Endodermal cell (in vitro differentiated cells): ENCODE measurements at regions not wholly inside any gene's neighbourhood (a gene's known extent, or its start where the extent isn't known, plus 50 kb on each side); places are given as distances from the start of the nearest gene placed in this dataset.

Experiments
- DNase-seq: peaks from one replicate; pipeline ENCODE4 v3.0.0-alpha.2; 2017
- H3K27ac ChIP-seq: 2 replicates; pipeline ENCODE4 v1.5.1; 2013; ENCODE audit warnings: mild to moderate bottlenecking, low read depth, low read length, moderate library complexity
- H3K27me3 ChIP-seq: 2 replicates; pipeline ENCODE4 v1.6.1; 2013; ENCODE audit warnings: mild to moderate bottlenecking, low read length, moderate library complexity; ENCODE audit not compliant: insufficient read depth, control insufficient read depth, poor library complexity, severe bottlenecking
- H3K36me3 ChIP-seq: 2 replicates; pipeline ENCODE4 v1.7.0; 2013; ENCODE audit warnings: mild to moderate bottlenecking, low read length, moderate library complexity; ENCODE audit not compliant: control insufficient read depth, insufficient read depth
- H3K4me1 ChIP-seq: one replicate; pipeline ENCODE4 v1.7.0; 2013; ENCODE audit warnings: low read length; ENCODE audit not compliant: control insufficient read depth, insufficient read depth
- H3K4me3 ChIP-seq: 2 replicates; pipeline ENCODE4 v1.5.1; 2013; ENCODE audit warnings: mild to moderate bottlenecking, low read length, moderate library complexity
- H3K9ac ChIP-seq: 2 replicates; pipeline ENCODE4 v1.6.1; 2013; ENCODE audit warnings: mild to moderate bottlenecking, low read length, moderate library complexity; ENCODE audit not compliant: poor library complexity, severe bottlenecking; ENCODE audit errors: extremely low read depth
- H3K9me3 ChIP-seq: 2 replicates; pipeline ENCODE4 v1.6.1; 2013; ENCODE audit warnings: mild to moderate bottlenecking, low read length, moderate library complexity; ENCODE audit not compliant: control insufficient read depth
- H3K27ac Mint-ChIP-seq: 2 replicates; pipeline ENCODE4 v1.8.0; 2020; ENCODE audit warnings: mixed read lengths
- H3K27me3 Mint-ChIP-seq: 2 replicates; pipeline ENCODE4 v1.8.0; 2021; ENCODE audit warnings: mild to moderate bottlenecking, mixed read lengths; ENCODE audit not compliant: insufficient read depth
- H3K36me3 Mint-ChIP-seq: 2 replicates; pipeline ENCODE4 v1.8.0; 2020; ENCODE audit warnings: low read depth, mixed read lengths
- H3K4me1 Mint-ChIP-seq: 2 replicates; pipeline ENCODE4 v1.8.0; 2020; ENCODE audit warnings: mixed read lengths
- H3K4me3 Mint-ChIP-seq: 2 replicates; pipeline ENCODE4 v1.8.0; 2020; ENCODE audit warnings: mild to moderate bottlenecking, moderate library complexity, mixed read lengths
- H3K9me3 Mint-ChIP-seq: 2 replicates; pipeline ENCODE4 v1.8.0; 2020; ENCODE audit warnings: mild to moderate bottlenecking, mixed read lengths
- WGBS, 2 experiments: methylation state at CpG; one replicate each; pipeline versions ENCODE4 v1.1.5 to v1.1.7; 2013; ENCODE audit warnings: missing lambda C conversion rate in 2 of 2, mixed read lengths in 1 of 2; ENCODE audit not compliant: insufficient coverage in 1 of 2, insufficient read length in 1 of 2; 5-methylcytosine and 5-hydroxymethylcytosine counted together
- TF ChIP-seq, protein P1 (sequence below): fragments of 200-600 bp; sonication (generic); conservative IDR thresholded peaks from 2 replicates; pipeline ENCODE4 v1.5.0; 2021; ENCODE audit warnings: antibody characterized with exemption, mild to moderate bottlenecking

DNA sequence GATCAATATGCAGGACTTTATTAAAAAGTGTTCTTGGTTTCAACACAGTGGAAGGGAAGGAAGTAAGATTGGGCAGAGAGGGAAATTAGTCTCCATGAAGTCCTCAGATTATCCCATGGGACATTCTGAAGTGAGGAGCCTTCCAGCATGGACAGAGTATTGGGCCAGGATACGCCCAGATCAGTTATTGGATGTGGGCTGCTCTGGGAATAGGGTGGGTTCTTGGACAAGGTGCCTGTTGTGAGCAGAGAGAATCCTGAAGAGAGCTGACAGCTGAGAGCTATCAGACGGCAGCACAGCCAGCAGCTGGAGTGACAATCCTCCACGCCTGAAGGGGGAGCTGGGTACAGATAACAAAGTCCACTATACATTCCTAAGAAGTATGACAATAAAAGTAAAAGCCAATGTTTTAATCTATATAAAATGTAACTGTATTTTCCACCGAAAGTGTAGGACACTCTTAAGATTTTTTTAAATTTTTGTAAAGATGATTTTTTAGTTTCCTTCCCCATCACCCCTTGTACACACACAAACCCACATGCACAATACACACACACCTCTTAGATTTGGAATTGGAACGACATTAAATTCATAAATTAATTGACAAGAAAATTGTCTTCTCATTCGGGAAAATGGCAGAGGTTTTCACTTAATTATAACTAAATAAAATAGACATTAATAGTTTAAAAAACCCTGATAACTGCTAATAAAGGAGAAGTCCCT, 107.8 kb downstream of the FBXO5 start:
- Histone ChIP-seq H3K4me3 (no peak overlapping the region), H3K36me3 (no peaks in the 10 kb centered on the region), H3K27ac (no peak overlapping the region), H3K4me1 (no peaks in the 10 kb centered on the region), H3K27me3 (no peaks in the 10 kb centered on the region), H3K9me3 (no peaks in the 10 kb centered on the region), H3K9ac (no peak overlapping the region)
- Mint-ChIP-seq H3K27ac (no peak overlapping the region), H3K4me1 (no peaks in the 10 kb centered on the region), H3K36me3 (no peaks in the 10 kb centered on the region), H3K27me3 (no peaks in the 10 kb centered on the region), H3K9me3 (peaks cover 7% of the 10 kb centered on the region), H3K4me3 (no peak overlapping the region)
- 62% methylated on average over 4 of the region's 6 CpGs; no CpG with 5 or more reads in 1 of the 2 experiments for WGBS, 2 experiments
- TF ChIP-seq, protein P1, sequence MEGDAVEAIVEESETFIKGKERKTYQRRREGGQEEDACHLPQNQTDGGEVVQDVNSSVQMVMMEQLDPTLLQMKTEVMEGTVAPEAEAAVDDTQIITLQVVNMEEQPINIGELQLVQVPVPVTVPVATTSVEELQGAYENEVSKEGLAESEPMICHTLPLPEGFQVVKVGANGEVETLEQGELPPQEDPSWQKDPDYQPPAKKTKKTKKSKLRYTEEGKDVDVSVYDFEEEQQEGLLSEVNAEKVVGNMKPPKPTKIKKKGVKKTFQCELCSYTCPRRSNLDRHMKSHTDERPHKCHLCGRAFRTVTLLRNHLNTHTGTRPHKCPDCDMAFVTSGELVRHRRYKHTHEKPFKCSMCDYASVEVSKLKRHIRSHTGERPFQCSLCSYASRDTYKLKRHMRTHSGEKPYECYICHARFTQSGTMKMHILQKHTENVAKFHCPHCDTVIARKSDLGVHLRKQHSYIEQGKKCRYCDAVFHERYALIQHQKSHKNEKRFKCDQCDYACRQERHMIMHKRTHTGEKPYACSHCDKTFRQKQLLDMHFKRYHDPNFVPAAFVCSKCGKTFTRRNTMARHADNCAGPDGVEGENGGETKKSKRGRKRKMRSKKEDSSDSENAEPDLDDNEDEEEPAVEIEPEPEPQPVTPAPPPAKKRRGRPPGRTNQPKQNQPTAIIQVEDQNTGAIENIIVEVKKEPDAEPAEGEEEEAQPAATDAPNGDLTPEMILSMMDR = peak; percentile 34
- no peak for DNase-seq

DNA sequence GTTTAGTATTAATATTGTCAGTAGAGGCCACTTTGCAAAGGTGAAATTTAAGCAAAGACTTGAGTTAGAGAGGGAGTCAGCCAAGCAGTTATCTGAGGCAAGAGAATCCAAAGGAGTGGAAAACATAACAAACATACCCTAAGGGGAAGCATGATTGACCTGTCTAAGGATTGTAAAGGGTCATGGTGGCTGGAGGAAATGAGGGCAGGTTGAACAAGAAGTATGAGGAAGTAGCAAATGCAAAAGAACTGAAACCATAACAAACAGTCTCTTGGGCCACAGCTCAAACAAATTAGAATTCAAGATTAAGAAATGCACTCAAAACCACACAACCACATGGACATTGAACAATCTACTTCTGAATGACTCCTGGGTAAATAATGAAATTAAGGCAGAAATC, 103.2 kb downstream of the FBXO5 start:
- Histone ChIP-seq H3K27me3 (no peaks in the 10 kb centered on the region), H3K4me1 (no peaks in the 10 kb centered on the region), H3K27ac (no peak overlapping the region), H3K4me3 (no peak overlapping the region), H3K9ac (no peak overlapping the region), H3K36me3 (no peaks in the 10 kb centered on the region), H3K9me3 (no peaks in the 10 kb centered on the region)
- Mint-ChIP-seq H3K27me3 (peaks cover under 1% of the 10 kb centered on the region), H3K36me3 (peaks cover 3% of the 10 kb centered on the region), H3K27ac (no peak overlapping the region), H3K4me1 (no peaks in the 10 kb centered on the region), H3K9me3 (peaks cover 30% of the 10 kb centered on the region), H3K4me3 (no peak overlapping the region)
- TF ChIP-seq, protein P1 = no peak
- no peak for DNase-seq

DNA sequence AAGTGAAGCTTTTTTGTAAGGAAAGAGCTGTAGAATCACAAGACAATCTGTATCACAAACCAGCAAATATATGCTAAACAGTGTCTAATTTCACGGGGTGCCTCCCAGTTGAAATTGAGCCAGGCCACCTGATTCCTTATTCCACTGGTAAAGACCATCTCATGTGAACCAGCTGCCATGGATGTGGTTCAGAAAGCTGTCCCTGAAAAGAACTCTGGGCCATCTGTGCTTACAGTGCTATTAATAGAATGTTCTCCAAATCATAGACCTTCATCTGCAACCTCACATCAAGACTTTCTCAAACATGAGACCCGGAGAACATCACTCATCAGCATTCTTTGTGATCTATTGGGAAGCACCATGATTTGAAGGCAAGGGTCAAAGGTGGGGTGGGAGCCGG, 89.7 kb downstream of the FBXO5 start:
- H3K9ac ChIP-seq = no peak overlapping the region
- Mint-ChIP-seq H3K36me3 (no peaks in the 10 kb centered on the region), H3K27me3 (no peaks in the 10 kb centered on the region), H3K4me3 (no peak overlapping the region), H3K27ac (no peak overlapping the region), H3K9me3 (no peaks in the 10 kb centered on the region), H3K4me1 (peaks cover 4% of the 10 kb centered on the region)
- TF ChIP-seq, protein P1 = no peak
- H3K9me3 ChIP-seq = no peaks in the 10 kb centered on the region
- WGBS, 2 experiments = 67 to 93% methylated on average over 1 to 3 of the region's 3 CpGs
- no peaks in the 10 kb centered on the region for H3K36me3 ChIP-seq
- H3K4me1 ChIP-seq = no peaks in the 10 kb centered on the region
- H3K27ac ChIP-seq = no peak overlapping the region
- H3K4me3 ChIP-seq = no peak overlapping the region
- no peaks in the 10 kb centered on the region for H3K27me3 ChIP-seq
- DNase-seq = no peak
